Fibroblast of mammary gland (primary cell): ENCODE measurements at regions not wholly inside any gene's neighbourhood (a gene's known extent, or its start where the extent isn't known, plus 50 kb on each side); places are given as distances from the start of the nearest gene placed in this dataset.
"Not testable (repeated sequence)": the region's sequence is repeated elsewhere in the genome, so short reads cannot be mapped to it uniquely, and the experiment has no call there.

Experiments used
- DNase-seq: peaks from one replicate; pipeline ENCODE4 v3.0.0-alpha.2; 2010; ENCODE audit warnings: low read depth
- H3K4me3 ChIP-seq: 2 replicates; pipeline ENCODE4 v1.5.1; 2011; ENCODE audit warnings: low read depth, mild to moderate bottlenecking, low read length, moderate library complexity; ENCODE audit not compliant: control insufficient read depth
- TF ChIP-seq, protein P1 (sequence below): conservative IDR thresholded peaks from 2 replicates; pipeline ENCODE4 v1.5.1; 2011; ENCODE audit warnings: low read depth, low read length, inconsistent platforms; ENCODE audit not compliant: control insufficient read depth, insufficient read depth

DNA sequence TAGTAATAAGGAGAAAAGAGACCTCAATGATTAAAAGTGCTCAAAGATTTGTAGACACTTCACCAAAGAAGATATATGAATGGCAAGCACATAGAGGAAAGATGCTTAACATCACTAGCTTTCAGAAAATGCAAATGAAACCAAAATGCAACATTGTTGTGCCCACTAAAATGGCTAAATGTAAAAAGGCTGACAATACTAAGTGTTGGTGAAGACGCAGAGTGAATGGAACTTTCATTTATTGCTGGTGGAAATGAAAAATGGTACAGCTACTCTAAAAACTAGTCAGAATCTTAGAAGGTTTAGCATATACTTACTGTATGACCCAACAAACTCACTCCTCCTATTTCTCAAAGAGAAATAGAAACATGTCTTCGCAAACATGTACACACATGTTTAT is 212.9 kb upstream of the PITRM1 start:
- no peak overlapping the region for H3K4me3 ChIP-seq
- no peak for DNase-seq
- TF ChIP-seq, protein P1, sequence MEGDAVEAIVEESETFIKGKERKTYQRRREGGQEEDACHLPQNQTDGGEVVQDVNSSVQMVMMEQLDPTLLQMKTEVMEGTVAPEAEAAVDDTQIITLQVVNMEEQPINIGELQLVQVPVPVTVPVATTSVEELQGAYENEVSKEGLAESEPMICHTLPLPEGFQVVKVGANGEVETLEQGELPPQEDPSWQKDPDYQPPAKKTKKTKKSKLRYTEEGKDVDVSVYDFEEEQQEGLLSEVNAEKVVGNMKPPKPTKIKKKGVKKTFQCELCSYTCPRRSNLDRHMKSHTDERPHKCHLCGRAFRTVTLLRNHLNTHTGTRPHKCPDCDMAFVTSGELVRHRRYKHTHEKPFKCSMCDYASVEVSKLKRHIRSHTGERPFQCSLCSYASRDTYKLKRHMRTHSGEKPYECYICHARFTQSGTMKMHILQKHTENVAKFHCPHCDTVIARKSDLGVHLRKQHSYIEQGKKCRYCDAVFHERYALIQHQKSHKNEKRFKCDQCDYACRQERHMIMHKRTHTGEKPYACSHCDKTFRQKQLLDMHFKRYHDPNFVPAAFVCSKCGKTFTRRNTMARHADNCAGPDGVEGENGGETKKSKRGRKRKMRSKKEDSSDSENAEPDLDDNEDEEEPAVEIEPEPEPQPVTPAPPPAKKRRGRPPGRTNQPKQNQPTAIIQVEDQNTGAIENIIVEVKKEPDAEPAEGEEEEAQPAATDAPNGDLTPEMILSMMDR: no peak

DNA sequence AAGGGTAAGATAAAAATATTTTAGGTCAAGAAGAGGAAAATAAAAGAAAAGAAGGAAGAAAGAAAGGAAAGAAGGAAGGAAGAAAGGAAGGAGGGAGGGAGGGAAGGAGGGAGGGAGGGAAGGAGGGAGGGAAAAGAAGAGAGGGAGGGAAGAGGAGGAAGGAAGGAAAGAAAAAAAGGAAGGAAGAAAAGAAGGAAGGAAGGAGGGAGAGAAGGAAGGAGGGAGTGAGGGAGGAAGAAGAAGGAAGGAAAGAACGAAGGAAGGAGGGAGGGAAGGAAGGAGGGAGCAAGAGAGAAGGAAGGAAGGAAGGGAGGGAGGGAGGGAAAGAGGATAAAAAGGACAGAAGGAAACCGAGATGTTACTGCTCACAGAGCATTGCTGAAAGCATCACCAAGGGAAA is 209.5 kb upstream of the PITRM1 start:
- H3K4me3 ChIP-seq: no peak overlapping the region
- TF ChIP-seq, protein P1: no peak
- no peak for DNase-seq

DNA sequence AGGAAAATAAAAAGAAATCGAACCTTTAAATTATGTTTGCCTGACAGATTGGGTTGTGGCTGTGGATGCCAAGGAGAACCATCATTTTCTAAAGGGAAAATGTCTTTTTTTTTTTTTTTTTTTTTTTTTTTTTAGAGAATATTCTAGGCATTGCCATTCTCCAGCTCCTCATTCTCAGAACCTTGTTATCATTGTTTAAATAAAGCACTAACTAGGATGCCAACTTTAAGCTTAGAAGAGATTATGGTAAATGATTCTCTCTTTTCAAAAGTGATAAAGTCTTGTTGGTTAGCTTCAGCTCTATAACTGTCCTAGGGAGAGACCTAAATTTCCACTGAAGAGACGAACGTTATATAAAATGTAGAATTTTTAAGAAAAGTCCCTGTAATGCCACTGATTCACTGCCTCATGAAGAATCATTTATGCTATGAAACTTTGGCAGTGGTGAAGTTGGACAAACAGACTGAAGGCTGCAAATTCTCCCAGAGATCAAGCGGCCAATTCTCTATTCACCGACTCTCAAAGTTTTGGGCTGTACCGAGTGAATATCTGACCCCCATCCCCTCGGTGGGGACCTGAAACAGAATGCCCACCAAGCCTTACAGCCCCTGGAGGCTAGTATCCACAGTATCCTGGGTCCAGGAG is 207.9 kb upstream of the PITRM1 start:
- no peak for DNase-seq
- TF ChIP-seq, protein P1: no peak
- H3K4me3 ChIP-seq: no peak overlapping the region

DNA sequence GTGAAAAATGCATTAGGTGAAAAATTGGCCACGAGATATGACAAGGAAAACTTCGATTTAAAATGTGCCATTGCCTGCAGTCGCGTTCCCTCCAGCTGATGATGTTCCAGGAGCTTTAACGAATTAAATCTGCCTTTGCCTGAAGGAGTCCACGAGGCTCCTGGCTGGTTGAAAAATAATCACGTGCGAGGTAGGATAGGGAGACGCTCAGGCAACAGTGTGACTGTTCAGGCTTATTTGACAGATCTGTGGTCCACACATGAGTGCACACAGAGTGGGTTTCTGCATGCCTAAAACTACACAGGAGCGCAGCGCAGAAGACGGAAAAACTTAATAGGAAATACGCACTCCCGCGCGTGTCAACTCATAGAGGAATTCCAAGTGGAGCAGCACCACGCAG is 204.0 kb upstream of the PITRM1 start:
- TF ChIP-seq, protein P1: no peak
- DNase-seq: no peak
- no peak overlapping the region for H3K4me3 ChIP-seq

DNA sequence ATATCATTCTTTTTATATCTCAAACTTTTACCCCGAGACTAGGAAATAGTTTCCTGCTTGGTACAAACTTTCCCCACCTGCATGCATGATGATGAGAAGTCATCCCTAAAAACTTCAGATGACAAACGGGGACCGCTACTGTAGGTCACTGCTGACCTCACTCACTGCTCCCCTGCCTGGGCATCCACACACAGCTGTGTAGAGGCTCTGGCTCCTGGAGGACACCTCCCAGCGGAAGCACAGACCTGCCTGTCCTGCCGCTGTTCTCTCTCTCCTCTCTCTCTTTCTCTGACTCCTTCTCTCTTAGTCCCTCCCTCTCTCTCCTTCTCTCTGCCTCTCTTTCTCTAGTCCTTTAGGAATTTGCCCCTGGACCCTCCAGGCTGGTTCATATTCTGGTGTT is 202.9 kb upstream of the PITRM1 start:
- DNase-seq: no peak
- TF ChIP-seq, protein P1: no peak
- no peak overlapping the region for H3K4me3 ChIP-seq

DNA sequence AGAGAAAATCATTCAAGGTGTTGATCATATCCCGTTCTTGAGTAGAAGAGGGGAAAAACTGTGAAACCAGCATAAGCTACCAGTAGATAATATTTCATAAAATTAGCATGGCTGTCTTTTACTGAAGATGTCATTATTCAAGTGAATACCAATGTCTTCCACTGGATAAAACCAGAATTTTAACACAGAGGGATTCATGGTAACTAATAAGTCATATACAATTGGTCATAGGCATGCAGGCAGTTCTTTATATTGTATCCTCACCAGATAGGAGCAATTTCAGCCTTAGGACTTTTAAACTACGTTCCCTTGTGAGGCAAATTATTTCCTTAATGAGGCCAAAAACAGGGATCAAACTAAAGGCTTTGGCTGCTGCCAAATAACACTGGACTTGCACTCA is 202.3 kb upstream of the PITRM1 start:
- no peak for DNase-seq
- TF ChIP-seq, protein P1: no peak
- H3K4me3 ChIP-seq: no peak overlapping the region

DNA sequence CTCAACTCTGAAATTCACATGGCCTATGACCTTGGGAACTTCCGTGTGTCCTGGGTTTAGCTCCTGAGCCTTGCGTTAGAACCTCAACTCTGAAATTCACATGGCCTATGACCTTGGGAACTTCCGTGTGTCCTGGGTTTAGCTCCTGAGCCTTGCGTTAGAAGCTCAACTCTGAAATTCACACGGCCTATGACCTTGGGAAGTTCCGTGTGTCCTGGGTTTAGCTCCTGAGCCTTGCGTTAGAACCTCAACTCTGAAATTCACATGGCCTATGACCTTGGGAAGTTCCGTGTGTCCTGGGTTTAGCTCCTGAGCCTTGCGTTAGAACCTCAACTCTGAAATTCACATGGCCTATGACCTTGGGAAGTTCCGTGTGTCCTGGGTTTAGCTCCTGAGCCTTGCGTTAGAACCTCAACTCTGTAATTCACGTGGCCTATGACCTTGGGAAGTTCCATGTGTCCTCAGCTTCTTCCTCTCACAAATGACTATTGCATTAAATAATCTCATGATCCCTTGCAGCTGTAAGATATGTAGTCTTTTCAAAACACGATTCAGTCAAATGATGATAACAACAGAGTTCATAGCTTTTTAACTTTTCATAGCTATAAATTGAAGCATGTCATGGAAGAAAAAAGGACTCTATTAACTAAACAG is 200.9 kb upstream of the PITRM1 start:
- DNase-seq, H3K4me3 ChIP-seq: not testable (repeated sequence)
